Large intestine (tissue), 3 donors: ENCODE measurements at regions not wholly inside any gene's neighbourhood (a gene's known extent, or its start where the extent isn't known, plus 50 kb on each side); places are given as distances from the start of the nearest gene placed in this dataset.
"Not testable (repeated sequence)": the region's sequence is repeated elsewhere in the genome, so short reads cannot be mapped to it uniquely, and the experiment has no call there.

Experiments used
- DNase-seq, 2 donors: peaks; one replicate each; pipeline versions ENCODE4 v3.0.0 to v3.0.0-alpha.2; 2013
- H3K27ac ChIP-seq: one replicate; pipeline ENCODE4 v1.5.1; 2013; ENCODE audit warnings: low read length
- H3K27me3 ChIP-seq: 2 replicates; pipeline ENCODE4 v1.6.1; 2013; ENCODE audit warnings: low read length; ENCODE audit not compliant: control insufficient read depth, insufficient read depth
- H3K36me3 ChIP-seq: 2 replicates; pipeline ENCODE4 v1.6.1; 2013; ENCODE audit warnings: low read length; ENCODE audit not compliant: control insufficient read depth, insufficient read depth
- H3K4me1 ChIP-seq: one replicate; pipeline ENCODE4 v1.6.1; 2013; ENCODE audit warnings: low read length; ENCODE audit not compliant: control insufficient read depth, insufficient read depth
- H3K4me3 ChIP-seq: one replicate; pipeline ENCODE4 v1.5.1; 2013; ENCODE audit warnings: low read length
- H3K9me3 ChIP-seq: one replicate; pipeline ENCODE4 v1.6.1; 2013; ENCODE audit warnings: mild to moderate bottlenecking, low read depth, low read length, moderate library complexity; ENCODE audit not compliant: control insufficient read depth
- WGBS: methylation state at CpG from one replicate; pipeline ENCODE4 v1.1.5; 2013; ENCODE audit warnings: low lambda C conversion rate; ENCODE audit not compliant: insufficient coverage; 5-methylcytosine and 5-hydroxymethylcytosine counted together

DNA sequence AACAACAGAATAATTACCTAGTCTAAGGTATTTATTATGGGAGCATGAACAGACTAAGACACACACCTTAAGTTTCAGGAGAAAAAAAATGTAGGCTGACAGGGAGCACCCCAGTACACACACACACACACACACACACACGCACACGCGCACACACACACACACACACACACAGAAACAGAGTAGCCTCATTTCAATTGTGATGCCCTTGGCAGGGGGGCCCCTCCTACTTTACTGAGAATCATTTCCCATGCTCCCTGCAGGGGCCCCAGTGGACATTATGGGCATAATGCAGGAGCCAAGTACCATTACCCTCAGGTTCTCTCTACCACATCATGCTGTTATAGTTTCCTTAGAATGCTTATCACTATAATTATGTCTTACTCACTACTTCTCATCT is 104.9 kb downstream of the CDC7 start:
- Histone ChIP-seq H3K4me1 (no peaks in the 10 kb centered on the region), H3K27me3 (no peaks in the 10 kb centered on the region), H3K4me3 (no peak overlapping the region), H3K9me3 (no peaks in the 10 kb centered on the region), H3K27ac (no peak overlapping the region), H3K36me3 (no peaks in the 10 kb centered on the region)
- WGBS, result no CpG with 5 or more reads among the region's 3 CpGs
- DNase-seq, result no peak

DNA sequence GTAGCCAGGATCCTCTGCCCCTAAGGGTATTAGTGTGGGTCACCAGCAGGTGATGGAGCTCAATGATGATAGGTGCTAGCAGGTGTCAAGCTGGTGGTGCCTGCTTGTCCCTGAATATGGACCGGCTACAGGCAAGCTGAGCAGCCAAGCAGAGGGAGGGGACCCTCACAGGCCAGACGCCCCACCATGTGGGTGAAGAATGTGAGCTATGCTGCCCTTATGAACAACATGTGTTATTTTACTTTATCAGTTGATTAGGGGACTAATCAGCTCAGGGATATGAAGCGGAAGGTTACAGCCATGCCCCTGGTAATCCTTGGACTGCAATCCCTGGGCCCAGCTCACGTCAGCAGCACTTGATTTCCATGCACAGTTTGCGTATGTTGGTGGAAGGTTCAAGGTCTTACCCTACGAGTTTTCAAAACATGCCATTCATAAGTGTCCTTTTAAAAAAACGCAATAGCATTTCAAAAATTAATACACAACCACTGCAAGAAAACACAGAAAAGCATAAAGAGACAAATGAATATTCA is 106.0 kb downstream of the CDC7 start:
- Histone ChIP-seq H3K27ac (no peak overlapping the region), H3K36me3 (no peaks in the 10 kb centered on the region), H3K4me1 (peaks cover 3% of the 10 kb centered on the region), H3K9me3 (no peaks in the 10 kb centered on the region), H3K4me3 (no peak overlapping the region), H3K27me3 (no peaks in the 10 kb centered on the region)
- WGBS, result 50% methylated on average over 2 of the region's 7 CpGs
- DNase-seq, result peak in 1 of 2 donors; percentile 20

DNA sequence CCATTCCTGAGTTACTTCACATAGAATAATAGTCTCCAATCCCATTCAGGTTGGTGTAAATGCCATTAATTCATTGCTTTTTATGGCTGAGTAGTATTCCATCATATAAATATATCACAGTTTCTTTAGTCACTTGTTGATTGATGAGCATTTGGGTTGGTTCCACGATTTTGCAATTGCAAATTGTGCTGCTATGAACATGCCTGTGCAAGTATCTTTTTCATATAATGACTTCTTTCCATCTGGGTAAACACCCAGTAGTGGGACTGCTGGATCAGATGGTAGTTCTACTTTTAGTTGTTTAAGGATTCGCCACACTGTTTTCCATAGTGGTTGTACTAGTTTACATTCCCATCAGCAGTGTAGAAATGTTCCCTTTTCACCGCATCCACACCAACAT is 107.0 kb downstream of the CDC7 start:
- not testable (repeated sequence) for DNase-seq, H3K27ac ChIP-seq, H3K4me3 ChIP-seq, H3K27me3 ChIP-seq, H3K4me1 ChIP-seq, H3K36me3 ChIP-seq, H3K9me3 ChIP-seq
- whole genome bisulfite sequencing, result 100% methylated on average over 1 of the region's 3 CpGs

DNA sequence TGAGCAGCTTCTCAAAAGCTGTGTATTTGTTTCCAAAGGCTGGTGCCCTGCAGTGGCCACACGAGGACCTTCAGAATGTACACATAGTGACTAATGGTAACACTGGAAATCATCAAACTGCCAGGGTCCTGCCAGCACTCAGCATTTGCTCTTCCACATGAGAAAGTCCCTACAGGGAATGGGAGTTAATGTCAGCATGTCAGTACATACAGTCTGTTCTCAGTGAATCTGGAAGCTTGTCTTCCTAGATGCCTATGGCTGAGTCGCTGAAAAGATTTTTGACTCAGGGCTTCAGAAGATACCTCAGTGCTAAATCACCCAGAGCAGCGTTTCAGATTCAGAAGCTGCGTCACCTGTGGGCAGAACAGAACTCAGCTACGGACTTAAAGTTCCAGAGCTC is 108.2 kb downstream of the CDC7 start:
- H3K27ac ChIP-seq, result no peak overlapping the region
- no CpG with 5 or more reads among the region's 5 CpGs for WGBS
- no peak overlapping the region for H3K4me3 ChIP-seq
- DNase-seq, result no peak
- peaks cover 4% of the 10 kb centered on the region for H3K4me1 ChIP-seq
- no peaks in the 10 kb centered on the region for H3K27me3 ChIP-seq
- H3K36me3 ChIP-seq, result no peaks in the 10 kb centered on the region
- no peaks in the 10 kb centered on the region for H3K9me3 ChIP-seq

DNA sequence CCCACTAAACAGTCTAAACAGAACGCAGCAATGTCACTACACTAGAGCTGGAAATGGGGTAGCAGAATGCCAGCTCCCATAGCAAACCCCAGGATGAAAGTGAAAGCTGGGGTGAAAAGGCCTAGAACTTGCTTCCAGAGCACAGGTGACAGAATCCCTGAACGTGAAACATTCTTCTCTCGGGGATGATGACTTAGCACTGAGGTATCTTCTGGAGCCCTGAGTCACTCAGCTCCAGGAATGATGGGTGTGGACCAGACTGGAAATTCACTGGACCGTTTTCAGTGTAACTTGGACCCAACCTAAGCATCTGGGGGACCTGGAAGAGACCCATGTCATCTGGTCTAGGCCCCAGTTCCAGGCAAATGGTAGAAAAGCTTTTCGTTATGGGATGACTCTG is 108.9 kb downstream of the CDC7 start:
- no peaks in the 10 kb centered on the region for H3K36me3 ChIP-seq
- H3K4me3 ChIP-seq, result no peak overlapping the region
- no CpG with 5 or more reads among the region's 5 CpGs for WGBS
- no peaks in the 10 kb centered on the region for H3K27me3 ChIP-seq
- DNase-seq, result no peak
- peaks cover 4% of the 10 kb centered on the region for H3K4me1 ChIP-seq
- no peaks in the 10 kb centered on the region for H3K9me3 ChIP-seq
- H3K27ac ChIP-seq, result no peak overlapping the region

DNA sequence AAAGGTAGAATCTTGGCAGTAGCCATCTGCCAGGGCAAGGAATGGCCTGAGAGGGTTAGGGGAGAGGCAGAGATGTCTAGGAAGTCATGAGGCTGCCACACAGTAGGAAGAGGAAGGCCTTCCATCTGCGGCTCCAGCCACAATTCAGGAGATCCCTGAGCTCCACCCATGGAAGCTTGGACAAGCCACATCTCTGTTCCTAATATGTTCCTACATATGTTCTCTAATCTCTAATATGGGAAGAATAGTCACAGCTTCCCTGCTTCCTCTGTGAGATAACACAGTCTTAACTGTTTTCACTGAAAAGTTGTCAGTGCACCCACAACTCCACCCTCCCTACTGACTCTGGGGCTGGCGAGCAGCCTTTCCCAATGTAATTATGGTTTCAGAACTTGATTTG is 109.5 kb downstream of the CDC7 start:
- 80% methylated on average over 1 of the region's 2 CpGs for WGBS
- no peak overlapping the region for H3K27ac ChIP-seq

DNA sequence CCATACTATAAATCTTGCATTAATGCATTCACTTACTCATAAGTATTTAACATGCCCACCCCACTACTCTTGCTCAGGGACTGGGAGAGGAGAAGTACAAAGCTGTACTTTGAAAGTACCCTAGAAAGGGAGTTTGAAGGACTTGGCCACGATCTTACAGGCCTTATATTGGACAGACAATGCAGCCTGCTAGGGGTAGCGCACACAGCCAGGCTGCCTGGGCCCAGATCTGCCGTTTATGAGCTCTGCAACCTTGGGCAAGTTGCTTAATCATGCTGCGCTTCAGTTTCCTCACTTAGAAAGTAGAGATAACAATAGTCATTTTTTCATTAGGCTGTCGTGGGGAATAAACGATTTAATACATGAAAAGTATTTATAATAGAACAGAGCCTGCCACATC is 110.1 kb downstream of the CDC7 start:
- H3K9me3 ChIP-seq, result no peaks in the 10 kb centered on the region
- no peak overlapping the region for H3K4me3 ChIP-seq
- DNase-seq, result no peak
- H3K27ac ChIP-seq, result no peak overlapping the region
- 85% methylated on average over 2 of the region's 6 CpGs for WGBS
- H3K4me1 ChIP-seq, result peaks cover 4% of the 10 kb centered on the region
- no peaks in the 10 kb centered on the region for H3K36me3 ChIP-seq
- no peaks in the 10 kb centered on the region for H3K27me3 ChIP-seq

More for the DNA sequence above, 109.5 kb downstream of the CDC7 start:
- no peaks in the 10 kb centered on the region for H3K9me3 ChIP-seq
- no peak for DNase-seq
- no peaks in the 10 kb centered on the region for H3K36me3 ChIP-seq
- H3K27me3 ChIP-seq, result no peaks in the 10 kb centered on the region
- H3K4me1 ChIP-seq, result peaks cover 4% of the 10 kb centered on the region
- no peak overlapping the region for H3K4me3 ChIP-seq

DNA sequence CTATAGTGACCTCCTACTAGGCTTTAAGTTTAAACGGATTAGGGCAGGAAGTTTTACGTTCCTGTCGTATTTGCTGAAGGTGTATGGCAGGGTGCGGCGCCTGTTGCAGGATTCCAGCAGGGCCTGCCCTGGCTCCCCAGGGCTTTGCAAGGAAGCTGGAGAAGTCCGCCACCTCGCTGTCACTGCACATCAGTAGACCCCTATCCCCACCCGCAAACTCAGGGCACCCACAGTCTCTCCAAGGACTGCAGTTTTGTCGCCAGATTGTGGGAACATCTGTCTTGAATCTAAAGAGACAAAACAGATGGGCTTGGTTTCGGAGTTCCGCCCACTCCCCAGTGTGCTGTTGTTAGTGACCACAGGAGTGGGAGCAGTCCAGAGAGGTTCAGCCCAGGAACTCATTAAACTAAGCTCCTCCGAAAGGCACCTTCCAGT is 110.8 kb downstream of the CDC7 start:
- no peak for DNase-seq
- Histone ChIP-seq H3K4me1 (peaks cover 5% of the 10 kb centered on the region), H3K27ac (no peak overlapping the region), H3K4me3 (no peak overlapping the region), H3K9me3 (no peaks in the 10 kb centered on the region), H3K36me3 (no peaks in the 10 kb centered on the region), H3K27me3 (no peaks in the 10 kb centered on the region)
- WGBS, result no CpG with 5 or more reads among the region's 12 CpGs

DNA sequence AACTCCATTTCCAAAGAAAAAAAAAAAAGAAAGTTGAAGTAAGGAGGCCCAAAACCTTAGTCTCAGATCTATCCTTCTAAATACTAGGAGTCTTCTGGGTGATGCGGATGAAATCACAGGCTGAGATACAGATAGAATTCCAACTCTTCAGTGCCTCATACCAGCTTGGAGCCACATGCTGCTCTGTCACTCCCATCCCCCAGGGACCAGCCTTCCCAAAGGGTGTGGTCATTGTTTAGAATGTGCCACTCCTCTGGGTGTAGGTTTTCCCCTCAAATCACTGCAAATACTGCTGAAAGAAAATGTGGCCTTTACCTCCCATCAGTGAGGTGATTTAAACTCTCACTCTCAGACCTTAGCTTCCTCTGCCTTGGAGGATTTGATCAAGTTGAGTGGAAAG is 112.9 kb downstream of the CDC7 start:
- H3K27ac ChIP-seq, result no peak overlapping the region
- no peaks in the 10 kb centered on the region for H3K27me3 ChIP-seq
- H3K9me3 ChIP-seq, result no peaks in the 10 kb centered on the region
- no peak for DNase-seq
- peaks cover 11% of the 10 kb centered on the region for H3K4me1 ChIP-seq
- no peaks in the 10 kb centered on the region for H3K36me3 ChIP-seq
- H3K4me3 ChIP-seq, result no peak overlapping the region
- WGBS, result no CpG with 5 or more reads among the region's 1 CpG

DNA sequence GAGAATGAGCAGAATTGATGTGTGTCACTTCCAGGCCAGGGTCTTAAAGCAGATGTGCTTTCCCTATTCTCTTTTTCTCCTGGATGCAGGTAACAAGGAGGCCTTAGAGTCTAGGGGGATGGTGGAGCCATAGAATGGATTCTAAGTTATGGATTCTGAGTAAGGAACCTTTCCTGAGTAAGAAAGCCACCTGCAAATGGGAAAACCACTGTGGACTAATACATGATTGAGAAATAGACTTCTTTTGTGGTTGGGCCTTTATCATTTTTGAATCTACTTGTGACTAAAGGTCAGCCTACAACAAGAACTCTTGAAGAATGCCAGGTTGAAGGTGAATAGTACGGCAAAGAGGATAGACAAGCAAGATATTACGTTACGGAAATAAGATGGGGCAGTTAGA is 116.1 kb downstream of the CDC7 start:
- no peak overlapping the region for H3K27ac ChIP-seq
- H3K4me1 ChIP-seq, result peaks cover 7% of the 10 kb centered on the region
- WGBS, result 82% methylated on average over 2 of the region's 3 CpGs
- H3K4me3 ChIP-seq, result no peak overlapping the region
- DNase-seq, result peak in 1 of 2 donors; percentile 40
- H3K36me3 ChIP-seq, result no peaks in the 10 kb centered on the region
- H3K27me3 ChIP-seq, result no peaks in the 10 kb centered on the region
- H3K9me3 ChIP-seq, result no peaks in the 10 kb centered on the region

DNA sequence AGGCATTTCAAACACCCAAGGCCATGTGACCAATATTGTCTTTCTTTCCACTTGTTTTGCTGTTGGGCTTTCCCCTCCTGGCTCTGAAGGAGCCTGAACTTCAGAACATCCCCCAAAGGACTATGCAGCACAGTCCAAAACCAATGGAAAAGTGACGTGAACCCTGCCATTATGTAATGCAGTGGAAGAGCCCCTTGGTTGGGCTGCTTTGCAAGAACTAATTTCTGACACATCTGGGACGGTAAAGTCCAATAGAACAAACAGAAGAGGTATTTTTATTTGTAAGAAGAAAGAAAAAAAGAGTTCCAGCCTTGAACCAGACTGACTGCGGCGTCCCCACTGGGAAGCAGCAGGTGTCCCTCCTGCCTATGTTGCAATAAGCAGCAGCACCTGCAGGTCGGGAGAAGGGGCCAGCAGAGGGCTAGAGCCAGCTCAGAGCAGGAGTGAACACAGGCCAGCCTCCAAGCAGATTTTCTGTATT is 116.7 kb downstream of the CDC7 start:
- Histone ChIP-seq H3K36me3 (no peaks in the 10 kb centered on the region), H3K27ac (no peak overlapping the region), H3K9me3 (no peaks in the 10 kb centered on the region), H3K4me1 (peaks cover 7% of the 10 kb centered on the region), H3K27me3 (no peaks in the 10 kb centered on the region), H3K4me3 (no peak overlapping the region)
- WGBS, result no CpG with 5 or more reads among the region's 5 CpGs
- peak; percentile 71 to 72 for DNase-seq
